ENCODE measurements at regions not wholly inside any gene's neighbourhood (a gene's known extent, or its start where the extent isn't known, plus 50 kb on each side); places are given as distances from the start of the nearest gene placed in this dataset.

- DNase-seq (ENCODE audit: low read depth): peak; percentile 17
These were observed 111.1 kb upstream of the ACSL4 start for GRCh38 chrX:109843963-109844751.

DNA sequence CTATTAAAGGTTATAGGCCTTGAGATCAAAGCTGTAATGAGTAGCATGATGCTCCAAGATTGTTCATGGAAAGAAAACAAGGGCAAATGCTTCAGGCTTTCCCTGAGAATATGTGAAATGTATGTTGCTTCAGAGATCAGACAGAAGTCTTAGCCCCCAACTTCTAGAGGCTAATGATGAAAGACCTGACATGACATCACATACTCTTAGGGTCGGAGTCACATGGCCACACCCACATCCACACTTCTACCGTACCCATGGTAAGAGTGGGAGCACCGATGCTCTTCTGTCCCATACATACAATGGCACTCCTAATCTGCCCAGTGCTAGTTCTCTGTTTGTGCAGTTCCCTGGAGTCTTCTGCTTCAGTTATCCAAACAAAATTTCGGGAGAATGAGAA lies 111.9 kb upstream of the ACSL4 start:
- no peak for DNase-seq (ENCODE audit: low read depth)

GRCh38 chrX:109845996-109846395 lies 112.9 kb upstream of the ACSL4 start:
- DNase-seq (ENCODE audit: low read depth): no peak

GRCh38 chrX:109847257-109848187 lies 114.5 kb upstream of the ACSL4 start:
- peak; percentile 66 for DNase-seq (ENCODE audit: low read depth)

DNA sequence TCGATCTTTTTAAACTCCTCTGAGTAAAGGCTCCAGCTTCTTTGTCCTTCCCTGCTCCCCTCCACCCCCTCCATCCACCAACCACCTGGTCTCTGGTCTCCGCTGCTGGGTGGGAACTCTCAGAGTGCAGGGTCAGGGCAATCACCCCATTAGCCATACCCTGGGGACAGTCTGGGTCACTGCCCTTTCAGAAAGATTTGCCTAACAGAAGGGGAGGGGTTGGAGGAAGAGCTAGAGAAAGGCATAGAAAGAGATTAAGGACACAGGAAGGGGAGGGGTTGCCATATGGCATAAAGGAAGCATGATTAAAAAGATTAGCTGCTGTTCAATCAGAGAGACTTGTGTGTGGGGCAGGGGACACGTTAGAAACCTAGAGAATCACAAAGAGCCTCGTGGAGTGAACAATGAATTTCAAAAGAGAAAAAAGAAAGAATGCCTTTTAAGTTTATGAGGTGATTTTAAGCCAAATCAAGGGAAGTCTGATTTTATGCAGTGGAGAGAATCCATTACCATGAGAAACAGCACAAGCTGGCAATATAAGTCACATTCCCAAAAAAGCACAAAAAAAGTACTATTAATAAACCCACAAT lies 115.5 kb upstream of the ACSL4 start:
- no peak for DNase-seq (ENCODE audit: low read depth)

- no peak for DNase-seq (ENCODE audit: low read depth)
These were observed 121.0 kb upstream of the ACSL4 start for GRCh38 chrX:109854096-109854495.

GRCh38 chrX:109855501-109855900 lies 122.4 kb upstream of the ACSL4 start:
- no peak for DNase-seq (ENCODE audit: low read depth)

GRCh38 chrX:109856974-109857373 lies 123.9 kb upstream of the ACSL4 start:
- peak; percentile 31 for DNase-seq (ENCODE audit: low read depth)

GRCh38 chrX:109857584-109858228 lies 124.6 kb upstream of the ACSL4 start:
- peak; percentile 60 for DNase-seq (ENCODE audit: low read depth)

- no peak for DNase-seq (ENCODE audit: low read depth)
These were observed 125.7 kb upstream of the ACSL4 start for GRCh38 chrX:109858602-109859341.

GRCh38 chrX:109859651-109860050 lies 126.6 kb upstream of the ACSL4 start:
- DNase-seq (ENCODE audit: low read depth): no peak

- DNase-seq (ENCODE audit: low read depth): peak; percentile 23
These were observed 129.4 kb upstream of the ACSL4 start for GRCh38 chrX:109862433-109862832.

GRCh38 chrX:109863811-109864210 lies 130.8 kb upstream of the ACSL4 start:
- DNase-seq (ENCODE audit: low read depth): no peak

DNA sequence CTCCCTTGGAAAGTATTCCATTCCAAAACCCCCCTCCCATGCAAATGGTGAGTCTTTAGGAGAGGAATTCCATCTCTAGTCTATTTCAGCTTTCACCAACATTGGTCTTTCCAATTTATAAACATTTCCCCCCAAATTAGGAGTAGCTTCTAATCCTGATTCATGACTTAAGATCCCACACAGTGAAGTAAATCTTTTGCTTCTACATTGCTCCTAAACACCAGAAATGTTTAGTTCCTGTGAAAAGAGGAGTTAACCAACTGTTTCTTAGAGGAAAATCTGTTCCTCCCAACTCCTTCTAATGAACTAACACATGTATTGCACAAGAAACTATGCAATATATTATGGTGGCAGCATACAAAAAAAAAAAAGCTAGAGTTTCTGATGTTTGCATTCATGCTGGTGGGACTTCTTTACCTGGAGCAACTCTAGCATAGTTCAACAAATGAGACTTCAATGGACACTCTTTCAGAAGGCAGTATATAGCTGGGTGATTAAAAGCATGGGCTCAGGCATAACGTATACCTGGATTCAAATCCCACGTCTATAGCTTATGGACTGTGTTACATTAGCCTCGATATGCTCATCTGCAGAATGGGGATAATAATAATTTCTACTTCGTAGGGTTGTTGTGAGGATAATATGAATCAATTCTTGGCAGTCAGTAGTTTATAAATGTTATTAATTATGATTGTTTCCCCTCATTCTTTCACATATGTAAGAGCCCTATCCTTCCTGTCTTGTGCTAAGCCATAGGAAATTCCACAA lies 131.6 kb upstream of the TMEM164 start:
- DNase-seq (ENCODE audit: low read depth): no peak

- DNase-seq (ENCODE audit: low read depth): peak; percentile 8
These were observed 130.7 kb upstream of the TMEM164 start for GRCh38 chrX:109872021-109872732.

GRCh38 chrX:109873574-109873973 lies 129.3 kb upstream of the TMEM164 start:
- DNase-seq (ENCODE audit: low read depth): no peak

- no peak for DNase-seq (ENCODE audit: low read depth)
These were observed 128.9 kb upstream of the TMEM164 start for GRCh38 chrX:109873983-109874382.

- DNase-seq (ENCODE audit: low read depth): no peak
These were observed 128.4 kb upstream of the TMEM164 start for GRCh38 chrX:109874548-109874947.

GRCh38 chrX:109875831-109876230 lies 127.1 kb upstream of the TMEM164 start:
- no peak for DNase-seq (ENCODE audit: low read depth)

GRCh38 chrX:109878236-109878635 lies 124.7 kb upstream of the TMEM164 start:
- DNase-seq (ENCODE audit: low read depth): no peak

Measured in iris pigment epithelial cell (primary cell).